ENCODE measurements at regions not wholly inside any gene's neighbourhood (a gene's known extent, or its start where the extent isn't known, plus 50 kb on each side); places are given as distances from the start of the nearest gene placed in this dataset.

DNA sequence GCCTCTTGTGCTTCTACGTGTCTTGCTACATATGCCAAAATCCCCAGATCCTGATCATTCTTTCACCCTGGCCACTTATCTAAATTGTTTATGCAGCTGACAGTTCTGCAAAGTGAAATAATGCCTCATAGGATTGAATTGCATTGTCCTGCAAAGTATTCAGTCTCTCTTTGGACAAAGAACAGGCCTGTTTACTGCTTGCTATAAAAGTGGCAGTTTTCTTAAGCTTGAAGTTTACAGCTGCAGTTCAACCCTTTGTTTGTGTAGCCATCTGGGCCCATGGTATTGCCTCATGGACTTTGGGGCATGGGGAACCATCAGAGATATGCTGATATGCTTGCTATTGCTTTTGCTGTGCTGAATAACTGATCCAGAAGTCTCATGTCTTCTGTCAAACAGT, 523.2 kb downstream of the OTOL1 start:
- H3K79me2 ChIP-seq (ENCODE audit: insufficient read depth, low read length): no peaks in the 10 kb centered on the region
- no peak overlapping the region for H2AFZ ChIP-seq (ENCODE audit: low read depth, low read length, poor library complexity, severe bottlenecking)
- no TSS peak for BruUV-seq (replicated peaks)
- ATAC-seq (no peak), DNase-seq (ENCODE audit: low read depth, low spot score) (no peak)
- H3K9ac ChIP-seq (ENCODE audit: low read length): no peak overlapping the region
- POLR2A ChIA-PET: no interaction called here
- CTCF ChIA-PET: no interaction called here
- RAD21 ChIA-PET (ENCODE audit: low non-redundant PET in 1 of 2, low total read pairs in 2 of 2, uncharacterized antibody in 2 of 2, unreplicated experiment in 2 of 2): no interaction called here
- H3K9me2 ChIP-seq (ENCODE audit: insufficient read depth): no peaks in the 10 kb centered on the region
- no peak overlapping the region for H3K4me2 ChIP-seq (ENCODE audit: low read length)
- intact Hi-C loops (cut with micrococcal nuclease): no loop called here
- H3K9me3 ChIP-seq (ENCODE audit: control insufficient read depth in 1 of 2, insufficient read depth in 1 of 2, low read depth in 1 of 2, low read length in 2 of 2): no peaks in the 10 kb centered on the region
- H3K27me3 ChIP-seq (ENCODE audit: insufficient read depth, low read length): no peaks in the 10 kb centered on the region
- no peaks in the 10 kb centered on the region for H4K20me1 ChIP-seq (ENCODE audit: insufficient read depth)
- H3K27ac ChIP-seq (ENCODE audit: low read depth, low read length): no peak overlapping the region
- H3K36me3 ChIP-seq (ENCODE audit: control insufficient read depth in 1 of 2, insufficient read depth in 2 of 2, low read length in 2 of 2): no peaks in the 10 kb centered on the region
- no peak overlapping the region for H3K4me3 ChIP-seq (replicated peaks in 1 of 2; ENCODE audit: low read depth in 1 of 2, low read length in 2 of 2)
- no peak for TF ChIP-seq EZH2phosphoT487 (IDR thresholded peaks at IDR 0.05; ENCODE audit: borderline replicate concordance)
- no peaks in the 10 kb centered on the region for H3K4me1 ChIP-seq (ENCODE audit: control insufficient read depth in 1 of 2, insufficient read depth in 2 of 2, low read length in 2 of 2)

DNA sequence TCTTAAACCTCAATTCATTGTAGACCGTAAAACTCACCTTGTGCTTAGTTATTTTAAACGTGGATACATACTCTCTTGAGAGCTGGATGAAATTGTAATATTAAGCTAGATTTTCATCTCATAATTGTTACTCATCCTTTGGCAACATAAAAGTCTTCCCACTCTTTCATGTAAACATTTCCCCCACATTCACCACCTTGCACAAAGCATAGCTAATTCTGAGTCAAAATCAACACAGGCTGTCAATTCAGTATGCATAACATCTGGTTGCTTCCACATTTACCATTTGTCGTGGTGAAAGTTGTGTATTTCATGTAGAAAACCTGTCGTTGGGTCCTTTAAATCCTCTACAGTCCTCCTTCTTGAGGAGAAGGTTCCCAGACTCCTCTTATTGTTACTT, 524.6 kb downstream of the OTOL1 start:
- Histone ChIP-seq H2AFZ (ENCODE audit: low read depth, low read length, poor library complexity, severe bottlenecking) (no peak overlapping the region), H3K36me3 (ENCODE audit: control insufficient read depth in 1 of 2, insufficient read depth in 2 of 2, low read length in 2 of 2) (no peaks in the 10 kb centered on the region), H3K27ac (ENCODE audit: low read depth, low read length) (no peak overlapping the region), H3K9me2 (ENCODE audit: insufficient read depth) (no peaks in the 10 kb centered on the region), H3K4me3 (replicated peaks in 1 of 2; ENCODE audit: low read depth in 1 of 2, low read length in 2 of 2) (no peak overlapping the region), H3K27me3 (ENCODE audit: insufficient read depth, low read length) (no peaks in the 10 kb centered on the region), H4K20me1 (ENCODE audit: insufficient read depth) (no peaks in the 10 kb centered on the region), H3K9me3 (ENCODE audit: control insufficient read depth in 1 of 2, insufficient read depth in 1 of 2, low read depth in 1 of 2, low read length in 2 of 2) (no peaks in the 10 kb centered on the region), H3K4me1 (ENCODE audit: control insufficient read depth in 1 of 2, insufficient read depth in 2 of 2, low read length in 2 of 2) (no peaks in the 10 kb centered on the region), H3K4me2 (ENCODE audit: low read length) (no peak overlapping the region), H3K9ac (ENCODE audit: low read length) (no peak overlapping the region), H3K79me2 (ENCODE audit: insufficient read depth, low read length) (no peaks in the 10 kb centered on the region)
- no peak for DNase-seq (ENCODE audit: low read depth, low spot score)
- no peak for TF ChIP-seq EZH2phosphoT487 (IDR thresholded peaks at IDR 0.05; ENCODE audit: borderline replicate concordance)
- TF ChIP-seq CEBPB (IDR thresholded peaks at IDR 0.05; ENCODE audit: low read depth): no peak
- TF ChIP-seq, protein P1, sequence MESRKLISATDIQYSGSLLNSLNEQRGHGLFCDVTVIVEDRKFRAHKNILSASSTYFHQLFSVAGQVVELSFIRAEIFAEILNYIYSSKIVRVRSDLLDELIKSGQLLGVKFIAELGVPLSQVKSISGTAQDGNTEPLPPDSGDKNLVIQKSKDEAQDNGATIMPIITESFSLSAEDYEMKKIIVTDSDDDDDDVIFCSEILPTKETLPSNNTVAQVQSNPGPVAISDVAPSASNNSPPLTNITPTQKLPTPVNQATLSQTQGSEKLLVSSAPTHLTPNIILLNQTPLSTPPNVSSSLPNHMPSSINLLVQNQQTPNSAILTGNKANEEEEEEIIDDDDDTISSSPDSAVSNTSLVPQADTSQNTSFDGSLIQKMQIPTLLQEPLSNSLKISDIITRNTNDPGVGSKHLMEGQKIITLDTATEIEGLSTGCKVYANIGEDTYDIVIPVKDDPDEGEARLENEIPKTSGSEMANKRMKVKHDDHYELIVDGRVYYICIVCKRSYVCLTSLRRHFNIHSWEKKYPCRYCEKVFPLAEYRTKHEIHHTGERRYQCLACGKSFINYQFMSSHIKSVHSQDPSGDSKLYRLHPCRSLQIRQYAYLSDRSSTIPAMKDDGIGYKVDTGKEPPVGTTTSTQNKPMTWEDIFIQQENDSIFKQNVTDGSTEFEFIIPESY (IDR thresholded peaks at IDR 0.05; ENCODE audit: extremely low read depth, insufficient replicate concordance, low read length): no peak
- TF ChIP-seq, protein P2, sequence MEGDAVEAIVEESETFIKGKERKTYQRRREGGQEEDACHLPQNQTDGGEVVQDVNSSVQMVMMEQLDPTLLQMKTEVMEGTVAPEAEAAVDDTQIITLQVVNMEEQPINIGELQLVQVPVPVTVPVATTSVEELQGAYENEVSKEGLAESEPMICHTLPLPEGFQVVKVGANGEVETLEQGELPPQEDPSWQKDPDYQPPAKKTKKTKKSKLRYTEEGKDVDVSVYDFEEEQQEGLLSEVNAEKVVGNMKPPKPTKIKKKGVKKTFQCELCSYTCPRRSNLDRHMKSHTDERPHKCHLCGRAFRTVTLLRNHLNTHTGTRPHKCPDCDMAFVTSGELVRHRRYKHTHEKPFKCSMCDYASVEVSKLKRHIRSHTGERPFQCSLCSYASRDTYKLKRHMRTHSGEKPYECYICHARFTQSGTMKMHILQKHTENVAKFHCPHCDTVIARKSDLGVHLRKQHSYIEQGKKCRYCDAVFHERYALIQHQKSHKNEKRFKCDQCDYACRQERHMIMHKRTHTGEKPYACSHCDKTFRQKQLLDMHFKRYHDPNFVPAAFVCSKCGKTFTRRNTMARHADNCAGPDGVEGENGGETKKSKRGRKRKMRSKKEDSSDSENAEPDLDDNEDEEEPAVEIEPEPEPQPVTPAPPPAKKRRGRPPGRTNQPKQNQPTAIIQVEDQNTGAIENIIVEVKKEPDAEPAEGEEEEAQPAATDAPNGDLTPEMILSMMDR (IDR thresholded peaks at IDR 0.05 in 2 of 3, conservative IDR thresholded peaks at IDR 0.05 in 1 of 3; ENCODE audit: borderline replicate concordance in 1 of 3, insufficient read depth in 1 of 3, low read depth in 2 of 3, low read length in 2 of 3): no peak
- no peak for ATAC-seq
- ChIA-PET RAD21 (ENCODE audit: low non-redundant PET in 1 of 2, low total read pairs in 2 of 2, uncharacterized antibody in 2 of 2, unreplicated experiment in 2 of 2) (no interaction called here), POLR2A (no interaction called here), CTCF (no interaction called here)
- intact Hi-C loops (cut with micrococcal nuclease): no loop called here
- no TSS peak for BruUV-seq (replicated peaks)

Data from HCT116 (cell line).